ENCODE measurements at regions not wholly inside any gene's neighbourhood (a gene's known extent, or its start where the extent isn't known, plus 50 kb on each side); places are given as distances from the start of the nearest gene placed in this dataset.

- no peak for TF ChIP-seq CTCF (conservative IDR thresholded peaks at IDR 0.05; ENCODE audit: low read depth in 2 of 2)
- no peak for TF ChIP-seq EZH2 (IDR thresholded peaks at IDR 0.05; ENCODE audit: low read depth, unreplicated experiment)
- TF ChIP-seq REST (IDR thresholded peaks at IDR 0.05; ENCODE audit: unreplicated experiment): no peak
Observed at GRCh38 chr6:113011389-113011788, 664.3 kb downstream of the RFPL4B start.
